CD4-positive, alpha-beta memory T cell (primary cell): ENCODE measurements at regions not wholly inside any gene's neighbourhood (a gene's known extent, or its start where the extent isn't known, plus 50 kb on each side); places are given as distances from the start of the nearest gene placed in this dataset.

ENCODE experiments used
- CTCF ChIA-PET: fragments of 350-600 bp; sonication (Branson Sonifier 250); formaldehyde crosslinking; loops from one replicate; lab custom pipeline; 2021; ENCODE audit warnings: inconsistent platforms; ENCODE audit not compliant: partially characterized antibody; lab: Charles Lee
- POLR2A ChIA-PET: fragments of 350-600 bp; sonication (Branson Sonifier 250); formaldehyde crosslinking; loops from one replicate; lab custom pipeline; 2021; ENCODE audit not compliant: partially characterized antibody; lab: Charles Lee
- DNase-seq, 5 donors: peaks; one replicate each; pipeline versions ENCODE4 v3.0.0 to v3.0.0-alpha.2; 2020 to 2022; ENCODE audit warnings: mixed read lengths in 1 of 5
- H3K27ac ChIP-seq: one replicate; pipeline ENCODE4 v1.7.0; 2013; ENCODE audit warnings: low read depth, low read length
- H3K27me3 ChIP-seq: 2 replicates; pipeline ENCODE4 v1.7.0; 2013; ENCODE audit warnings: mild to moderate bottlenecking, low read length, moderate library complexity; ENCODE audit not compliant: insufficient read depth
- H3K36me3 ChIP-seq: 2 replicates; pipeline ENCODE4 v1.7.0; 2013; ENCODE audit warnings: mild to moderate bottlenecking, low read length, moderate library complexity; ENCODE audit not compliant: insufficient read depth
- H3K4me1 ChIP-seq: 2 replicates; pipeline ENCODE4 v1.7.0; 2013; ENCODE audit warnings: mild to moderate bottlenecking, low read length, moderate library complexity; ENCODE audit not compliant: insufficient read depth
- H3K4me3 ChIP-seq, 2 donors: one replicate each; pipeline ENCODE4 v1.7.0; 2013; ENCODE audit warnings: low read length in 2 of 2, mild to moderate bottlenecking in 1 of 2
- H3K9me3 ChIP-seq, 2 donors: one replicate each; pipeline ENCODE4 v1.7.0; 2013; ENCODE audit warnings: low read length in 2 of 2, control low read depth in 1 of 2; ENCODE audit not compliant: control insufficient read depth in 1 of 2
- H3K27ac Mint-ChIP-seq, 7 donors: one replicate each; pipeline ENCODE4 v1.8.0; 2020 to 2021; ENCODE audit warnings: mixed read lengths in 7 of 7, mild to moderate bottlenecking in 6 of 7, inconsistent platforms in 3 of 7, moderate library complexity in 3 of 7
- H3K27me3 Mint-ChIP-seq, 2 donors: one replicate each; pipeline ENCODE4 v1.8.0; 2020 to 2021; ENCODE audit warnings: mixed read lengths in 2 of 2
- H3K36me3 Mint-ChIP-seq, 2 donors: one replicate each; pipeline ENCODE4 v1.8.0; 2020 to 2021; ENCODE audit warnings: mixed read lengths in 2 of 2, inconsistent platforms in 1 of 2, mild to moderate bottlenecking in 1 of 2
- H3K4me1 Mint-ChIP-seq, 4 donors: one replicate each; pipeline ENCODE4 v1.8.0; 2020 to 2021; ENCODE audit warnings: mixed read lengths in 4 of 4, mild to moderate bottlenecking in 1 of 4
- H3K4me3 Mint-ChIP-seq, 8 donors: one replicate each; pipeline ENCODE4 v1.8.0; 2020 to 2021; ENCODE audit warnings: mixed read lengths in 8 of 8, mild to moderate bottlenecking in 7 of 8, moderate library complexity in 6 of 8, inconsistent platforms in 3 of 8
- H3K9me3 Mint-ChIP-seq, 8 donors: one replicate each; pipeline ENCODE4 v1.8.0; 2020 to 2021; ENCODE audit warnings: mixed read lengths in 8 of 8, mild to moderate bottlenecking in 5 of 8, inconsistent platforms in 3 of 8, moderate library complexity in 1 of 8
- intact Hi-C: fragments of 100-400 bp; cut with micrococcal nuclease; formaldehyde crosslinking; loops from one replicate; pipeline ENCODE4 v1.15.1; 2023

DNA sequence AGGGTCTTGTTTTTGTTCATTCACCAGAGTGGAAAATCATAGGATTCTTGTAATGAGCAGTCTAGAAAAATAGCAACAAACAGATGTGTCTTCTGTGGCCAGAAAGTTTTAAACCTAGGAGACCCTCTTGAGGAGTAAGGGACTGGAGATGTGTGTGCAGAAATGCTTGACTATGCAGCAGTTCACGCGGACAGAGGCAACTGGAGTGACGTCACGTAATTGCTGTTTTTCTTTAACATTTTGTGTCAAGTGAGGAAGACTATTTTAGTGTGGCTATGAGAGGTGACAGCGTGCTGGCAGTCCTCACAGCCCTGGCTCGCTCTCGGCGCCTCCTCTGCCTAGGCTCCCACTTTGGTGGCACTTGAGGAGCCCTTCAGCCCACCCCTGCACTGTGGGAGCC, 163.1 kb upstream of the PTCH1 start:
- Mint-ChIP-seq H3K27ac (no peak overlapping the region), H3K27me3 (peaks cover 1 to 2% of the 10 kb centered on the region in 2 donors), H3K9me3 (peaks cover 0 to 3% (median 0%) of the 10 kb centered on the region in 8 donors), H3K4me1 (peaks cover 8 to 20% (median 16%) of the 10 kb centered on the region in 4 donors), H3K4me3 (peak overlapping the region in 1 of 8 donors; percentile 42), H3K36me3 (no peaks in the 10 kb centered on the region)
- Histone ChIP-seq H3K9me3 (no peaks in the 10 kb centered on the region), H3K4me1 (peaks cover 12% of the 10 kb centered on the region), H3K27ac (no peak overlapping the region), H3K4me3 (no peak overlapping the region), H3K36me3 (no peaks in the 10 kb centered on the region), H3K27me3 (no peaks in the 10 kb centered on the region)
- ChIA-PET POLR2A (no interaction called here), CTCF (no interaction called here)
- intact Hi-C loops, result no loop called here
- DNase-seq, result no peak

DNA sequence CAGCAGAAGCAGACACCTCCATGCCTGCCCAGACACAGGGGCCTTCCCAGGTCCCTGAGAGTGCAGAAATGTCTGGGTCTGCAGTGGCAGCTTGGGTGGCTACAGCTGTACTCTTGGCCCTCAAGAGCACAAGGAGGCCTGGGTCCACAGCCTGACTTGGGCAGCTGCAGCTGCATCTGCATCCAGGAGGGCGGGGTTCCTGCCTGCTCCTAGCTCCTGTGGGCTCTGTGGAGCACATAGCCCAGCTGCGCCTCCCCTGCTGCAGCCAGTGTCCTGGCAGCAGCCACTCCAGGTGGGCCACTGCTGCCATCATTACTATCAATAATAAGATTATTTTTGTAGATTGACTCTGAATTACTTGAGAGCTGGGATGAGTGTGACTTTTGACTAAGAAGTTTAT, 162.0 kb upstream of the PTCH1 start:
- Histone ChIP-seq H3K4me3 (no peak overlapping the region), H3K36me3 (no peaks in the 10 kb centered on the region), H3K9me3 (no peaks in the 10 kb centered on the region), H3K4me1 (peaks cover 12% of the 10 kb centered on the region), H3K27ac (no peak overlapping the region), H3K27me3 (no peaks in the 10 kb centered on the region)
- intact Hi-C loops, result no loop called here
- Mint-ChIP-seq H3K4me1 (peaks cover 8 to 20% (median 16%) of the 10 kb centered on the region in 4 donors), H3K4me3 (no peak overlapping the region), H3K27me3 (peaks cover 1 to 2% of the 10 kb centered on the region in 2 donors), H3K27ac (no peak overlapping the region), H3K36me3 (no peaks in the 10 kb centered on the region), H3K9me3 (peaks cover 0 to 3% (median 0%) of the 10 kb centered on the region in 8 donors)
- no peak for DNase-seq
- POLR2A ChIA-PET, result no interaction called here
- CTCF ChIA-PET, result no interaction called here

DNA sequence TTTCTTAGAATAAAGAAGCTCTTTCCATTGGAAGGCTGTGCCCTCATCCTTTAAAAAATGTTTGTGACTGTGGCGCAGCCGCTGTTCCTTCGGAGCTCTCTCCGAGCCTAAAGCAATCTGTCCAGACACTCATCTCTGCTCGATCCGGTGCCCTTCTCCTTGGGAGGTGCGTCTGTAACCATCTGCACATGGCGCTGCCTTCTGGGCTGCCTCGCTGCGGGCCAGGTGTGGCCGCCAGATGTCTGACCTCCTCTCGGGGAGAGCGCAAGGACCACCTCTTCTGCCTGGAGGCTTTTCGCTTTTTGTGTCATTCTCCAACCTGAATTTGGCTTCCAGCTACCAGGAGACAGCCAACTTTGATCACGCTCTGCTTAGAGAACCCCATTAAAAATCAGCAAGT, 153.4 kb upstream of the PTCH1 start:
- Histone ChIP-seq H3K9me3 (no peaks in the 10 kb centered on the region), H3K27ac (no peak overlapping the region), H3K27me3 (no peaks in the 10 kb centered on the region), H3K4me1 (no peaks in the 10 kb centered on the region), H3K4me3 (no peak overlapping the region), H3K36me3 (no peaks in the 10 kb centered on the region)
- H3K9me3 Mint-ChIP-seq, result peaks cover 0 to 2% (median 0%) of the 10 kb centered on the region in 8 donors
- H3K36me3 Mint-ChIP-seq, result no peaks in the 10 kb centered on the region
- intact Hi-C loops, result no loop called here
- CTCF ChIA-PET, result no interaction called here
- H3K4me3 Mint-ChIP-seq, result no peak overlapping the region
- peaks cover 9 to 10% of the 10 kb centered on the region in 2 donors for H3K27me3 Mint-ChIP-seq
- H3K4me1 Mint-ChIP-seq, result peaks cover 0 to 1% (median 0%) of the 10 kb centered on the region in 4 donors
- no peak for DNase-seq
- no peak overlapping the region for H3K27ac Mint-ChIP-seq
- POLR2A ChIA-PET, result no interaction called here

DNA sequence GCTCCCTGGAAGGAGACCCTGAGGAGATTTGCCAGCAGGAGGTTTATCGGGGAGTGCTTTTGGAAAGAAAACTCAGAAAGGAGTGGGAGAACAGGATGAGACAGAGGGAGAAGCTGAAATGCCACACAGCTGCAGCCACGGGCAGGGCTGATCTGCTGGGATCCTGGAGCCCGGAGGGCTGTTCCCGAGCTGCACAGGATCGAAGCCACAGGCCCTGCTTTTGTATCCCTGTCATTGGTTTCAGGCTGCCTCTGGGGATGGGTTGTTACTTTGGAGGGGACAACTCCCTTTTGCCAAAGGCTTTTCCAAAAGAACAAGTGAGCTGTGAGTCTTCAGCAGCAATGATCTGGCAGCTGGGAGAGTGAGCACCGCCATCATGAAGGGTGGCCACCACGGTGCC, 152.5 kb upstream of the PTCH1 start:
- DNase-seq, result no peak

DNA sequence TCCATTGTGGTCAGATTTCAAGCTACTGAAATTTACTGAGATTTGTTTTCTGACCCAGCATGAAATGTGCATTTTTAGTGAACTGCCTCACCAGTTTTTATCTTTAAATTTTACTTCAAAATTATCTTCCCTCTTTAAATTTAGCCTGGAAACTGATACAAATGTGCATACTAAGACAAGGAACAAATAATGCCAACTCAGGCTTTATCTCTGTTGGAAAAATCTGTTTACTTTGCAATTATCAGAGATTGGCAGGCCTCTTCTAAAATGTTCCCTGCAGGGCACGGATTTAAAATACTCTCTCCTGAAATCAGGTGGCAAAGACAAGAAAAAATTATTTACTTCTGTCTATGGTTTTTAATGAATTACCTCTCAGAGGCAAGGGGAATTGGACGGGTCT, 151.0 kb upstream of the PTCH1 start:
- Mint-ChIP-seq H3K4me3 (no peak overlapping the region), H3K4me1 (peaks cover 0 to 1% (median 0%) of the 10 kb centered on the region in 4 donors), H3K27me3 (peaks cover 8 to 11% of the 10 kb centered on the region in 2 donors), H3K36me3 (no peaks in the 10 kb centered on the region), H3K9me3 (peaks cover 0 to 4% (median 0%) of the 10 kb centered on the region in 8 donors), H3K27ac (no peak overlapping the region)
- Histone ChIP-seq H3K4me1 (no peaks in the 10 kb centered on the region), H3K36me3 (no peaks in the 10 kb centered on the region), H3K4me3 (no peak overlapping the region), H3K9me3 (no peaks in the 10 kb centered on the region), H3K27me3 (no peaks in the 10 kb centered on the region), H3K27ac (no peak overlapping the region)
- no peak for DNase-seq
- intact Hi-C loops, result no loop called here
- CTCF ChIA-PET, result no interaction called here
- POLR2A ChIA-PET, result no interaction called here

More for the DNA sequence above, 152.5 kb upstream of the PTCH1 start:
- Histone ChIP-seq H3K27ac (no peak overlapping the region), H3K4me1 (no peaks in the 10 kb centered on the region), H3K36me3 (no peaks in the 10 kb centered on the region), H3K4me3 (no peak overlapping the region), H3K27me3 (no peaks in the 10 kb centered on the region), H3K9me3 (no peaks in the 10 kb centered on the region)
- intact Hi-C loops, result no loop called here
- Mint-ChIP-seq H3K9me3 (peaks cover 0 to 2% (median 0%) of the 10 kb centered on the region in 8 donors), H3K4me3 (no peak overlapping the region), H3K4me1 (peaks cover 0 to 1% (median 0%) of the 10 kb centered on the region in 4 donors), H3K27me3 (peaks cover 9 to 10% of the 10 kb centered on the region in 2 donors), H3K27ac (no peak overlapping the region), H3K36me3 (no peaks in the 10 kb centered on the region)
- ChIA-PET POLR2A (no interaction called here), CTCF (no interaction called here)

DNA sequence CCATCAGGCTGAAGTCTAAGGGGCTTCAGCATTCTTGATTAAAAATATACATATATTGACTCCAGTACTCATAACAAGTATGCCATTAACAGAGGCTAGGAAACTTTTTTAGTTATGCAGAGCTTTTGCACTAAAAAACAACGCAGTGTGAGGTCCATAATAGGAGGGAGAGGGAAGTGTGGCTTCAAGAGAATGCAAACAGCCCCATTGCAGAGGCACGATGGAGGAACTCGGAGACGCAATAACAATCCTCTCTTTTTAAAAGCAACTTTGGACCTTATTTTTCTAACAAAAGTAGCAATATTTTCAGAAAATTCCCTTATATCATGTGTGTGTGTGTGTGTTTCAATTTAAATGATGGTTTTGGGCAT, 150.0 kb upstream of the PTCH1 start:
- Mint-ChIP-seq H3K27me3 (peaks cover 8 to 11% of the 10 kb centered on the region in 2 donors), H3K27ac (no peak overlapping the region), H3K9me3 (peaks cover 0 to 4% (median 0%) of the 10 kb centered on the region in 8 donors), H3K36me3 (no peaks in the 10 kb centered on the region), H3K4me1 (peaks cover 0 to 1% (median 0%) of the 10 kb centered on the region in 4 donors), H3K4me3 (no peak overlapping the region)
- POLR2A ChIA-PET, result no interaction called here
- H3K27me3 ChIP-seq, result no peaks in the 10 kb centered on the region
- H3K27ac ChIP-seq, result no peak overlapping the region
- H3K9me3 ChIP-seq, result no peaks in the 10 kb centered on the region
- no peaks in the 10 kb centered on the region for H3K4me1 ChIP-seq
- no peak for DNase-seq
- H3K4me3 ChIP-seq, result no peak overlapping the region
- CTCF ChIA-PET, result no interaction called here
- intact Hi-C loops, result no loop called here
- no peaks in the 10 kb centered on the region for H3K36me3 ChIP-seq

DNA sequence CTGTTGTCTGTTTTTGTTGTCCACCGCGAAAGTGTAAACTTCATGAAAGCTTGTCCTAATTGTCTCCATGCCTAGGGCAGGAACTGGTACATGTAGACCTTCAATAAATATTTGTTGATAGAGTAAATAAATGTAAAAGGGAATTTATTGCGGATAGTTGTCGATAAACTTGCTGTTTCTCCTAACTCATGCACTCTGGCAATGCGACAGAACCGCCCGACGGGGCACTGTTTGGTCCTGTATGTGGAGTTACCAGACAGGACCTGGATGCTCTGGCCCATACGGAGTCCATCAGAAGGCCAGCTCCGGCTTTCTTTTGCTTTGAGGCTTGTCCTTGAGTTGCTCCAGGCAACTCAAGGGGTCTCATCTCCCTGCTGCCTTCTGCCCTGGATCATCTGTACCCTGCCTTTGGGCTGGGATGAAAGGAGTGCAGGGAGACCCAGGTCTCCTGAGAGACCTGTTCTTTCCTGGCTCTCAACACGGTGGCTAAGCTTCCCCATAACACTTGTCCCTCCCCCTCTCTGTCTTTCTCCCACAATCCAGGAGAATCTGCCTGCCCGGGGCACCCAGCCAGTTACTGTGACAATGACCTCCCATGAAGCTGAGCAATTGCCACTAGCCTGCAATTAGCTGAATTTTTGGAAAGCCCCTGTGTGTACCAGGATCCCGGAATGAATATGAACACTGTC, 149.5 kb upstream of the PTCH1 start:
- peaks cover 0 to 1% (median 0%) of the 10 kb centered on the region in 4 donors for H3K4me1 Mint-ChIP-seq

More for the DNA sequence above, 149.5 kb upstream of the PTCH1 start:
- intact Hi-C loops, result no loop called here
- no peaks in the 10 kb centered on the region for H3K36me3 Mint-ChIP-seq
- Histone ChIP-seq H3K36me3 (no peaks in the 10 kb centered on the region), H3K4me1 (no peaks in the 10 kb centered on the region), H3K27me3 (no peaks in the 10 kb centered on the region), H3K27ac (no peak overlapping the region), H3K4me3 (no peak overlapping the region), H3K9me3 (no peaks in the 10 kb centered on the region)
- no peak for DNase-seq
- peaks cover 0 to 4% (median 0%) of the 10 kb centered on the region in 8 donors for H3K9me3 Mint-ChIP-seq
- peaks cover 8 to 11% of the 10 kb centered on the region in 2 donors for H3K27me3 Mint-ChIP-seq
- H3K4me3 Mint-ChIP-seq, result no peak overlapping the region
- H3K27ac Mint-ChIP-seq, result no peak overlapping the region
- POLR2A ChIA-PET, result no interaction called here
- CTCF ChIA-PET, result no interaction called here
